GM12873 (cell line): ENCODE measurements at regions not wholly inside any gene's neighbourhood (a gene's known extent, or its start where the extent isn't known, plus 50 kb on each side); places are given as distances from the start of the nearest gene placed in this dataset.

ENCODE experiments used
- TF ChIP-seq, protein P1 (sequence below): IDR thresholded peaks from 2 replicates; pipeline ENCODE4 v1.5.1; 2012; ENCODE audit warnings: low read depth, mild to moderate bottlenecking, moderate library complexity, low read length, control low read depth; ENCODE audit not compliant: insufficient read depth; ENCODE audit errors: missing control alignments

DNA sequence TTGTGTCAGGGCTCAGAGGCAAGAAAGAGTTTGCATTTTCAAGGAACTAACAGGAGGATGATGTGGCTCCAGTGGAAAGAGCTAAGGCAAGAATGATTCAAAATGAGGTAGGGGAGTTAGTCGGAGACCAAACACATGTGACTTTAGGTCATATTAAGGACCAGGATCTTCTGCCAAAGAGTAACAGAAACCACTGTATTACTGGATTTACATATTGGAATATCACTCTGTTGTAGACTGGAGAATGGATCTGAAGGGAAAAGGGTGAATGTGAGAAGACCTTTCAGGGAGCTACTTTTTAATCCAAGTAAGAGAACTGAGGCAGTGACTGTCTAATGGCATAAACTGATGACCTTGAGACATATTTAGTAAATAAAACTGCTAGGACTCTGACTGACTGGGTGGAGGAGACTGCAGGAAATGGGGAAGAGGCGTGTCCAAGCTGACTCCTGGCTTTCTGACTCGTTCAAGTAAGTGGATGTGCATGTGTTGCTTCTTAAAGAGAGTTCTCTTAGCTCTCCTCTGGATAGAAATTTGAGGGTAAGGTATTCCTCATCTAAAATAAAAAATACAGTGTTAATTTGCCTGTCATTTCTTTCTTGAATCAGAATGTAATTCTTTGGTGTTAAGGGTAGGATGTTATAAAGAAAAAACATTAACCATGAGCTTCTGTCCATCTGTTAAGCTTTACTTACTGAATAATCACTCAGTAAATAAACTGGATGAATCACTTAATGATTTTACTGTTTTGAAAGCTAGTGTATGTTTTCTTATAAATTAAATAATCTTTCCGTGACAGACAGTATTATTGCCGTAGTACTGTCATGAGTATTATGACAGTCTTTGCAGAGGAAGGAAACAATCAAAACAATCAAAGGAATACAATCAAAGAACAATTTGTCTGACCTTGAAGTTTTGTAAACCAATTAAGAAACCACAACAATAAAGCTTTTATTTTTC is 58.3 kb upstream of the CFAP20DC start:
- TF ChIP-seq, protein P1, sequence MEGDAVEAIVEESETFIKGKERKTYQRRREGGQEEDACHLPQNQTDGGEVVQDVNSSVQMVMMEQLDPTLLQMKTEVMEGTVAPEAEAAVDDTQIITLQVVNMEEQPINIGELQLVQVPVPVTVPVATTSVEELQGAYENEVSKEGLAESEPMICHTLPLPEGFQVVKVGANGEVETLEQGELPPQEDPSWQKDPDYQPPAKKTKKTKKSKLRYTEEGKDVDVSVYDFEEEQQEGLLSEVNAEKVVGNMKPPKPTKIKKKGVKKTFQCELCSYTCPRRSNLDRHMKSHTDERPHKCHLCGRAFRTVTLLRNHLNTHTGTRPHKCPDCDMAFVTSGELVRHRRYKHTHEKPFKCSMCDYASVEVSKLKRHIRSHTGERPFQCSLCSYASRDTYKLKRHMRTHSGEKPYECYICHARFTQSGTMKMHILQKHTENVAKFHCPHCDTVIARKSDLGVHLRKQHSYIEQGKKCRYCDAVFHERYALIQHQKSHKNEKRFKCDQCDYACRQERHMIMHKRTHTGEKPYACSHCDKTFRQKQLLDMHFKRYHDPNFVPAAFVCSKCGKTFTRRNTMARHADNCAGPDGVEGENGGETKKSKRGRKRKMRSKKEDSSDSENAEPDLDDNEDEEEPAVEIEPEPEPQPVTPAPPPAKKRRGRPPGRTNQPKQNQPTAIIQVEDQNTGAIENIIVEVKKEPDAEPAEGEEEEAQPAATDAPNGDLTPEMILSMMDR = no peak

DNA sequence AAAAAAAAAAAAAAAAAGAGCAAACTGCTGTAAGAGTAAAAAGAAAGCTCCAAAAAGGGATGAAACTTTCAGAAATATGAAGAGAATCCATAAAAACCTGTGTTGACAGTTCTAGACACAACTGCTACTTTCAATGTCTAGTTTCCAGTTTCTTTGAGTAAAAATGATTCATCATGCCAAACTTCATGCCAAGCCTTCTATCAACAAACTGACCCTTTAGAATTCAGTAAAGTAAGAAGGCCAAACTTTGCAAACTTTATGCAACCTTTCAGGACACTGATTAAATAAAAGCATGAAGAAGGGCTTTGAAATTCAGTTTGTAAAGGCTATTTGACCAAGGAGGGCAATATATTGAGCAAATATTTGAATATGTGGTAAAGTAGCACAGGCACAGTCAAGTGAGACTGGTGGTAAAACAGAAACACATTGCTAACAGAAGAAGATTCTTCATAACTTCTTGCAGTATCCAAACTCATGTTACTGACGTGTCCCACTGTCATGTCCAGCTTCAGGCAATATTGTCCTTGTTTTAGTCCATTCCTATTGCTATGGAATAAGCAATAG is 56.3 kb upstream of the CFAP20DC start:
- TF ChIP-seq, protein P1 = no peak

DNA sequence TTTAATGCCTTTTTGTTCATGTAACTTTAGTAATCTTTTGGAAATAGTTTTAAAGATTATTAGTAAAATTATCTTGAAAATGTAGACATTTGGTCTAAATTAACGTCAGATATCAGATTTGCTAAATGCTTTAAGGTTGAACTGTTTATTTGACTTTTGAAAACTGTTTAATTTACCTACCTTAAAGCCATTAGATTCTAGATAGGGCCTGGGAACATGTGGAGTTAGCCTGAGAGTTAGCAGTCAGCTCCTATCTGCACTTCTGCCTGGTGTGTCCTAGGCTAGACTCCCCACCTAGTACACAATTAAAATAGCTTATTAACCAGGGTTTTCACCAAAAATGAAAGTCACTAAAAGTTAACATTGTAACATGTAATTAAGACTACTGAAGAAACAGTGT is 53.7 kb upstream of the CFAP20DC start:
- TF ChIP-seq, protein P1 = no peak

DNA sequence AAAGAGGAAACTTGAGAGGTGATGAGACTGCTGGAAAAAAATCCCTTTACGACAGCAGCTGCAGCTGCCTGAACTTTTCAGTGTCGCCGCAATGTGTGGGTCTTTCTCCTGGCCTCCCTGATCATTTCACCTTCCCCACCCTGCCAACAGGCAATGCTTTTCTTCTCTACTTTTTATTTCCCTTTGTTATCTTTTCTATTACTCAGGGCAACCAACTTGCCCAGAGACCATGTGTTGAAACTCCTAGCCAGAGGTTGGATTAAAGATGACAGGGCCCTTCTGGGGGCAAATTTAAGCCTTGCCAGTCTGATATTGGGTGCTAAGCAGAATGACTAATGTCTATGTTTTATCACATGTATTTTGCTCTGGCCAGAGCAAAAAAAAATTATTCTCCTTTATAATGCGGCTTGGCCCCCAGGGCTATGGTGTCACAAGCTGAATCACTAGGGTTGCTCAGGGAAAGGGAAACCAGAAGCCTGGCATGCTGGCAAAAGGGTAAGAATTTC is 51.5 kb upstream of the CFAP20DC start:
- TF ChIP-seq, protein P1 = no peak
